ENCODE measurements at regions not wholly inside any gene's neighbourhood (a gene's known extent, or its start where the extent isn't known, plus 50 kb on each side); places are given as distances from the start of the nearest gene placed in this dataset.

DNA sequence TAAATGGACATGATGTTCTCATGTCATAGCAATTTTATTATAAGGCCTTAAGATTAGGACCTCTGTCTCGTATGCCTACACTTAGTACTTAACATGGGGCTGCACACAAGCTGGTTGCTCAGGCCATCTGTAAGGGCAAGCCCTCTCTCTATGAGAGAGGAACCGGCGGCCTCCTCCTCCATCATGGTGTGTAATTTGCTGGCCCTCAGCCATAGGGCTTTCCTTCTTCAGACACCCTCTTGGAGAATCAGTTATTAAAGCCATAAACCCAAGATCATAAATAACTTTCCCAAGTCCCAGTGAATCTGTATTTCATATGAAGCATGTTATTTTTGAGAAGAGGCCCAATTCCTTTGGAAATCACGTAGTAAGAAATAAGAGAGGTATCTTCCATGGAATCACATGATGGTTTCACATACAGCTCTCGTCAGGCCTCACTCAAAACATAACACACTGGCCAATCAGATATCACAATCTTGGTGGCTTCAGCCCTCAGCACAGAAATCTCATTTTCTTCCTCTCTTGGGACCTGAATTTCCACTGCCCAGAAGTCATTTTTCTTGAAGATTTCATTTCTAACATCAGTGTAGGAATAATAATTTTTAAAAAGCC lies 92.6 kb downstream of the RDH14 start:
- DNase-seq (ENCODE audit: low read depth, low spot score) (no peak), FAIRE-seq (no peak)
- CTCF ChIA-PET, result no interaction called here
- no peak overlapping the region for H2AFZ ChIP-seq (ENCODE audit: low read depth, low read length)
- POLR2A ChIA-PET, result no interaction called here
- no peak overlapping the region for H3K4me3 ChIP-seq (replicated peaks in 1 of 3; ENCODE audit: insufficient read depth in 1 of 3, low read depth in 1 of 3, low read length in 3 of 3)
- H3K27ac ChIP-seq (ENCODE audit: insufficient read depth, low read depth, low read length), result no peak overlapping the region
- TF ChIP-seq POLR2AphosphoS5 (IDR thresholded peaks at IDR 0.05; ENCODE audit: insufficient read depth, low read depth, low read length) (no peak), MAX (IDR thresholded peaks at IDR 0.05; ENCODE audit: insufficient read depth, insufficient read length) (no peak), MYC (IDR thresholded peaks at IDR 0.05; ENCODE audit: low read depth, low read length) (no peak), GATA2 (IDR thresholded peaks at IDR 0.05; ENCODE audit: insufficient read depth, insufficient read length, low read depth, low read length) (no peak), FOS (IDR thresholded peaks at IDR 0.05; ENCODE audit: borderline replicate concordance, insufficient read depth, low read length) (no peak), JUN (IDR thresholded peaks at IDR 0.05; ENCODE audit: borderline replicate concordance, insufficient read depth, insufficient read length, low read depth) (no peak), EZH2 (IDR thresholded peaks at IDR 0.05; ENCODE audit: borderline replicate concordance, low read depth, low read length, severe bottlenecking) (no peak), POLR2A (IDR thresholded peaks at IDR 0.05; ENCODE audit: low read depth, low read length) (no peak)
- TF ChIP-seq, protein P1, sequence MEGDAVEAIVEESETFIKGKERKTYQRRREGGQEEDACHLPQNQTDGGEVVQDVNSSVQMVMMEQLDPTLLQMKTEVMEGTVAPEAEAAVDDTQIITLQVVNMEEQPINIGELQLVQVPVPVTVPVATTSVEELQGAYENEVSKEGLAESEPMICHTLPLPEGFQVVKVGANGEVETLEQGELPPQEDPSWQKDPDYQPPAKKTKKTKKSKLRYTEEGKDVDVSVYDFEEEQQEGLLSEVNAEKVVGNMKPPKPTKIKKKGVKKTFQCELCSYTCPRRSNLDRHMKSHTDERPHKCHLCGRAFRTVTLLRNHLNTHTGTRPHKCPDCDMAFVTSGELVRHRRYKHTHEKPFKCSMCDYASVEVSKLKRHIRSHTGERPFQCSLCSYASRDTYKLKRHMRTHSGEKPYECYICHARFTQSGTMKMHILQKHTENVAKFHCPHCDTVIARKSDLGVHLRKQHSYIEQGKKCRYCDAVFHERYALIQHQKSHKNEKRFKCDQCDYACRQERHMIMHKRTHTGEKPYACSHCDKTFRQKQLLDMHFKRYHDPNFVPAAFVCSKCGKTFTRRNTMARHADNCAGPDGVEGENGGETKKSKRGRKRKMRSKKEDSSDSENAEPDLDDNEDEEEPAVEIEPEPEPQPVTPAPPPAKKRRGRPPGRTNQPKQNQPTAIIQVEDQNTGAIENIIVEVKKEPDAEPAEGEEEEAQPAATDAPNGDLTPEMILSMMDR (IDR thresholded peaks at IDR 0.05; ENCODE audit: extremely low read depth in 1 of 2, insufficient read depth in 1 of 2, low read depth in 1 of 2, low read length in 2 of 2), result no peak
- BruUV-seq (replicated peaks), result no TSS peak
- no peak overlapping the region for H3K4me2 ChIP-seq (ENCODE audit: insufficient read depth, low read length)
- H3K9ac ChIP-seq (replicated peaks; ENCODE audit: extremely low read depth, insufficient read depth, low read length), result no peak overlapping the region
- no peaks in the 10 kb centered on the region for H3K79me2 ChIP-seq (ENCODE audit: control insufficient read depth, insufficient read depth, low read length)
- no peaks in the 10 kb centered on the region for H4K20me1 ChIP-seq (replicated peaks; ENCODE audit: control insufficient read depth, extremely low read depth, insufficient read depth, low read length)
- intact Hi-C loops (cut with micrococcal nuclease), result no loop called here
- no peaks in the 10 kb centered on the region for H3K27me3 ChIP-seq (ENCODE audit: control insufficient read depth in 2 of 2, insufficient read depth in 2 of 2, low read length in 2 of 2)
- H3K36me3 ChIP-seq (ENCODE audit: control insufficient read depth in 2 of 2, extremely low read depth in 1 of 2, insufficient read depth in 2 of 2, low read length in 2 of 2), result no peaks in the 10 kb centered on the region
- dilution Hi-C loops (cut with MboI; ENCODE audit: extremely low pct_ligation_motif_present, low sequenced_read_pairs), result no loop called here
- no peaks in the 10 kb centered on the region for H3K4me1 ChIP-seq (ENCODE audit: control insufficient read depth, extremely low read depth, insufficient read depth, low read length)
- H3K9me3 ChIP-seq (replicated peaks; ENCODE audit: control insufficient read depth, insufficient read depth, low read length), result no peaks in the 10 kb centered on the region
- no peaks in the 10 kb centered on the region for H3K9me1 ChIP-seq (replicated peaks; ENCODE audit: control insufficient read depth, extremely low read depth, insufficient read depth, low read length)

Data from endothelial cell of umbilical vein (primary cell).